Stimulated activated CD8-positive, alpha-beta memory T cell treated with anti-CD3 and anti-CD28 coated beads, Interleukin-7, amount 100 ng/mL, for 1 hour (primary cell): ENCODE measurements at regions not wholly inside any gene's neighbourhood (a gene's known extent, or its start where the extent isn't known, plus 50 kb on each side); places are given as distances from the start of the nearest gene placed in this dataset.

Source experiments
- DNase-seq, 2 donors: peaks; one replicate each; pipeline ENCODE4 v3.0.0-alpha.2; 2020; ENCODE audit warnings: low read depth in 2 of 2

GRCh38 chr17:77444984-77445759, 304.4 kb downstream of the SEC14L1 start:
- peak in 1 of 2 donors; percentile 41 for DNase-seq

DNA sequence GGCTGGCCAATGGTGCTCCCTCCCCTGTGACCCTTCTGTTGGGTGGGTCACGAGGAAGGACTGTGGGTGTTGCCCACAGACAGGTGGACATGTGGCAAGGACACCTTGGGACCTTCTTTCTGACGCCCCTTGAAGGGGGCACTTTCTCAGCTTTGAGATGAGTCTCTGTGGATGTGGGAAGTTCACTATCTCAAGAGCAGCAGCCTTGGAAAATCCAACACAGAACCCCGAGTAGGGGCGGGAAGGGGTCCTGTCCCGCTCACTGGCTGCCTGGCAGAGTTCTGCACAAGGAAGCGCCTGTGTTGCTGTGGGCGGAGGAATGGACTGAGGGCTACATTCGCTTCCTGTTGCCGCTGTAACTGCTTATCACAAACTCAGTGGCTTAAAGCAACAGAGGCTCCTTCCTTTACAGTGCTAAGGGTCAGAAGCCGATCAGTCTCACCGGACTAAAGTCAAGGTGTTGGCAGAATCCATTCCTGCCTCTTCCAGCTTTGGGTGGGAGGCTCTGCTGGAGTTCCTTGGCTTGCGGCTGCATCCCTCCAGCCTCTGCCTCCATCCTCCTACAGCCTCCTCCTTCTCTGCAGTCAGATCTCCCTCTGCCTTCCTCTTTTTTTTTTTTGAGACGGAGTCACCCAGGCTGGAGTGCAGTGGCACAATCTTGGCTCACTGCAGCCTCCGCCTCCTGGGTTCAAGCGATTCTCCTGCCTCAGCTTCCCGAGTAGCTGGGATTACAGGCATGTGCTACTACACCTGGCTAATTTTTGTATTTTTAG, 305.2 kb downstream of the SEC14L1 start:
- DNase-seq: no peak

GRCh38 chr17:77446940-77447634, 306.3 kb downstream of the SEC14L1 start:
- DNase-seq: no peak

GRCh38 chr17:77449373-77449907, 308.7 kb downstream of the SEC14L1 start:
- DNase-seq: no peak

GRCh38 chr17:77449908-77450741, 309.4 kb downstream of the SEC14L1 start:
- DNase-seq: no peak

DNA sequence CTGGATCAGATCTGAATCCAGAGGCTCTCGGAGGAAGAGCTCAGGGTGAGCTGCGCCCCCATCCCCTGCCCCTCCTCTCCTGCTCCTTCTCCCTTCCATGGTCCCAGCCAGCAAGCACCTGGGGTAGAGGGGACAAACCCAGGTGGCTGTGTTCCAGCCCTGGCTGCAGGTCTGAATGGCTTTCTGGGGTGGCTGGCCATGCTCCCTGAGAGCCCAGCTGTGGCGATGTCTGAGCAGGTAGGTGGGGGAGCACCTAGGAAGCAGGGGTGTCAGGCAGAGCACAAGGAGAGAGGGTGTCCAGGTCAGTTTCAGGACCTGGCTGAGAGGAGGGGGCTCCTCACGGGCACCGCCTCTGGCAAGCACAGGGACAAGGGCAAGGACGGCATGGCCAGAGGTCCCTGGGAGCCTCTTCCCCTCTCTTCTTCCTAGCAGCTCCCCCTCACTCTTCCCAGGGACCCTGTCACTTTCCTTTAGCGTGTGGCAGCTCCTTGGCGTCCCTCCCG, 310.0 kb downstream of the SEC14L1 start:
- no peak for DNase-seq

DNA sequence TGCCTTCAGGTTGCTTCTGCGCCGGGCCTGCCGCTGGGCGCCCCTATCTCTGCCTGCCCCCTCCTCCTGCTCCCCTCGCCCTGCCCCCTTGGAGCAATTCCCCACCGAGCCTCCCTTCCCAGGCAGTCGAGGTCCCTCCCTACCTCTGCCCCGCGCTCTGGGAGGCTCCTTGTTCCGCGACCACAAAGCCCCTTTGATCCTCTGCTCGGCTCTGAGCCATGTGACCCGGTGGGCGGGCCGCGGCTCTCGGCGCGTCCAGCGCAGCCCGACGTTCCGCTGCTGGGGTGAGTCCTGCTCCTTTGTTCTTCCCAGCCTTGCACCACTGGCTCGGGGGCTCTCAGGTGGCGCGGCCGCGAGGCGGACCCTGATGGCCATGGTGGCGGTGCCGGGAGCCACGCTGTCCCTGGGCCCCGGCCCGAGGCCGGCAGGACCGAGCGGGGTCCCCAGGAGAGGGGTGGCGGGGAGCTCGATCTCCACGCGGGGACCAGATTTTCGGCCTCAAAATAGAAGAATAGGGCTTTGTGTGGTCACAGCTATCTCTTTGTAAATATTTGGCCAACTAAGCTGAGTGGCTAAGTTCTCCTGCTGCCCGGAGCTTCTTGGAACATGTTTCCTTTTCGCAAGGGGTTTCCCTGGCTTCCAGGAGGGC, 310.6 kb downstream of the SEC14L1 start:
- DNase-seq: peak in 1 of 2 donors; percentile 36

GRCh38 chr17:77451894-77452852, 311.4 kb downstream of the SEC14L1 start:
- no peak for DNase-seq

GRCh38 chr17:77453613-77454241, 313.0 kb downstream of the SEC14L1 start:
- DNase-seq: no peak

DNA sequence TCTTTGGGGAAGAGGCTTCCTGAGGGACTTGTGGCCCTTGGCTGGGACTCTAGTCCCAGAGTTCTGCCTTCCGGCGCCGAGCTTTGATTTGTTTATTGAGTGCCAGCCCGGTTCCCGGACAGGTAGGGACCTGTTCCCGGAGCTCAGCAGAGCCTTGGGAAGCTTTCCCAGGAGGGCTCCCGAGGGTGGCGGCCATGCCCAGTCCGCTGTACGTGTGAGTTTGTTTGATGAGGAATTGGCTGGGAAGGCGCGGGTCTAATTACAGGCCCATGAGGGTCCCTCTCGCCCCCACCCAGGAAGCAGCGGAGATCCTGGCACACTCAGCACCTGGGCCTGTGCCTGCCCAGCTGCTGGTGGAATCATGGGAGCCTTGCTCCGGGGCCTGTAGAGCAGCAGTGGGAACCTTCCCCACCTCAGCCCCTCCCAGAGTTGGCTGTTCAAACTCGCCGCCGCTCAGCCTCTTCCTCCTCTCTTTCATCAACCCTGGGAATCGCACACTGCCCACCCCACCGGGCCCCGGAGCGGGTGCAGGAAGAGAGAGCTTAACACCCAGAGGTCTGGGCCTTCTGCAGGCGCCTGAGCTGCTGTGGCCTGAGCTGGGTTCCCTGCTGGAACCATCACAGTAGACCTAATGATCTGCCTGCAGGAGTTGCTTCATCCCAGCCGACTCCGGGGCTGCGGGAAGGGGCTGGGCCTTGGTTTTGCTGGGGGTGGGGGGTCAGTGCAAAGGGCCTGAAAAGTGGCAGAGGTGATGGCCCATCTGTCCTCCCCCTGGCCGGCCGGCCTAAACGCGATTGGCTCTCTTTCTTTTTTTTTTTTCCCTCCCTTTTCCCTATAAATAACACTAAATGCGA, 313.7 kb downstream of the SEC14L1 start:
- no peak for DNase-seq

DNA sequence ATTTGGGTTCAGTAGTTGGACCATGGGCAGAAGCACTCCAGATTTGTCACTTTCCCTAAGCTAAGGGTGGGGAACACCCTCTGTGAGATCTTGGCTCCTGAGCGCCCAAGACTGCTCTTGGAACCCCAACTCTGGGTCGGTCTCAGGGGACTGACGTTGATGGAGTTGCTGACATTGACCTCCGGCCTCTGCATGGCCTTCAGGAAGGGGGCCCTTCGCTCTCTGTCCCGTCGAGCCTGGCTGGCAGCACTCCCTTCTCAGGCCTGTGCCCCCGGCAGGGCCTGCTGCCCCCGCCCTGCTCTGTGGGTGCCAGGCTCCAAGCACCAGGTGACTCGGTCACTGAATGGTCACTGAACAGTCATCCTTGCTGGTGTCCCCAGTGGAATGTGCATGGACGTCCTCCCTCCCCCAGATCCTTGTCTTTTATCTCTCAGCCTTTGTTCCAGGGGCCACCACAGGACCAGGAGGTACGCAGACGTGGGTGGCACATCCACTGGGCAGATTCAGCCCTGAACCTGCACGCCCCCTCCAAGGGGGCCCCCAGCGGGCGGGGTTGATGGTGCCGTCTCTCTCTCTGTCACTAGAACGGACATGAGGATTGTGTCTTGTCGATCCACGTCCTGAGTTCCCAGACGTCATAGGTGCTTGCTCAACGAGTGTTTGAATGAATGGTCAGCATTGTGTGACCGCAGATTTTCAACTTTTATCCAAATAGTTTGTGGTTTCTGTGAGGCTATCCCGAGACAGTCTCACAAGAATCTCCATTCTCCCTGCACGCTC, 314.5 kb downstream of the SEC14L1 start:
- no peak for DNase-seq

GRCh38 chr17:77455891-77456260, 315.1 kb downstream of the SEC14L1 start:
- no peak for DNase-seq

DNA sequence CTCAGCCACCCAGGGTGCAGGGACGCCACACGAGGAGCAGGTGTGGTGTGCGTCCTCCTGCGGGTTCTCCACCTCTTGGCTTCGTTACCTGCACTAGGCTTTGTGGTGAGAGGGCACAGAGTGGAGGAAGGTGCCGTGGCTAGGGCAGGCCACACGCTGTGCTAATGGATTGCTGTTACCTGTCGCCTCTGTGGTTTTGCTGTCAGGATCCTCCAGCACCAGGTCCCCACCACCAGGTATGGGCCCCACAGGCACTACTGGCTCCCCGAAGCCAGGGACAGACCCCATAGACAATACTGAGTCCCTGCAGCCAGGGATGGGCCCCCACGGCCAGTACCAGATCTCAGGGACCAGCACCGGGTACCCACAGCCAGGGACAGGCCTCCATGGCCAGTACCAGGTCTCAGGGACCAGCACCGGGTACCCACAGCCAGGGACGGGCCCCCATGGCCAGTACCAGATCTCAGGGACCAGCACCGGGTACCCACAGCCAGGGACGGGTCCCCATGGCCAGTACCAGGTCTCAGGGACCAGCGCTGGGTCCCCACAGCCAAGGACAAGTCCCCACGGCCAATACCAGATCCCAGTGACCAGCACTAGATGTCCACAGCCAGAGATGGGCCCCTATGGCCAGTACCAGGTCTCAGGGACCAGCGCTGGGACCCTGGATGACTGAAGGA, 315.6 kb downstream of the SEC14L1 start:
- DNase-seq: no peak

DNA sequence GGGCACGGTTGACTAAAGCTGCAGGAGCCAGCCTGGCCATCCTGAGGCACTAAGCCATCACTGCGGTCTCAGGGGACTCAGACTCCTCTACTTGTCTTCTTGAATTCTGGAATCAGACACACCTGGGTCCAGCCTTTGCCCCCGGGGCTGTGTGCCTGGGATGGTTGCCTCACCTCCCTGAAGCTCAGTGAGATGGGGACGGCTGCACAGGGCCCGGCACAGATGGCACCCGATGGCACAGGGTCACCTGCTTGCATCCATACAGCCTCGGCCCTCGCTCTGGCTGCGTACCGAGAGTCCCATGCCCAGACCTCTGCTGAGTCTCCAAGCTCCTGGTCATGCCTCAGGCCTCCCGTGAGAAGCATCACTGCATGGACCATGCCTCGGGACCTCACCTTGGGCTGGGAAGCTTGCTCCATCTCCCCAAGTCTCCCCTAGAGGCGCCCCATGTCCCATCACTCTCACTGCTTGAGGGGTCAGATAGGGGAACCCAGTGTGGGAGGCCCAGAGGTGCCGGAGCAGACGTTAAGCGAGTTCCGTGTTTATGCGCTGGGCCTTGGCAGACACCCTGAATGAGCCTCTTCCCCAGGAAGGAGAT, 316.3 kb downstream of the SEC14L1 start:
- DNase-seq: no peak

GRCh38 chr17:77457572-77458201, 316.9 kb downstream of the SEC14L1 start:
- no peak for DNase-seq
